ENCODE measurements at regions not wholly inside any gene's neighbourhood (a gene's known extent, or its start where the extent isn't known, plus 50 kb on each side); places are given as distances from the start of the nearest gene placed in this dataset.

GRCh38 chr3:74304424-74304823 is 310.0 kb downstream of the CNTN3 start:
- WGBS (ENCODE audit: low lambda C conversion rate) = 58% methylated on average over 1 of the region's 1 CpG
- POLR2A ChIA-PET = no interaction called here

More at GRCh38 chr3:74304424-74304823, 310.0 kb downstream of the CNTN3 start:
- Histone ChIP-seq H3K9ac (no peak overlapping the region), H3K9me2 (no peaks in the 10 kb centered on the region), H3K27me3 (ENCODE audit: insufficient read depth) (no peaks in the 10 kb centered on the region), H3K4me3 (ENCODE audit: low read depth in 2 of 2, low read length in 1 of 2) (no peak overlapping the region), H3K79me2 (ENCODE audit: insufficient read depth) (no peaks in the 10 kb centered on the region), H3K27ac (ENCODE audit: low read depth in 2 of 2, low read length in 1 of 2) (no peak overlapping the region), H3K36me3 (replicated peaks in 1 of 2; ENCODE audit: control insufficient read depth in 1 of 2, insufficient read depth in 2 of 2, low read length in 1 of 2) (no peaks in the 10 kb centered on the region), H3K4me1 (ENCODE audit: control insufficient read depth in 1 of 2, insufficient read depth in 2 of 2, low read depth in 1 of 2, low read length in 1 of 2) (peaks cover 0 to 12% of the 10 kb centered on the region in 2 experiments; a peak in 2 of 4 replicates), H2AFZ (ENCODE audit: low read depth) (no peak overlapping the region), H3K9me3 (no peaks in the 10 kb centered on the region), H4K20me1 (ENCODE audit: insufficient read depth) (no peaks in the 10 kb centered on the region), H3F3A (replicated peaks; ENCODE audit: insufficient read depth) (no peaks in the 10 kb centered on the region), H3K4me2 (no peak overlapping the region)
- CTCF ChIA-PET = no interaction called here
- DNase-seq = no peak
- TF ChIP-seq USF1 (IDR thresholded peaks at IDR 0.05; ENCODE audit: borderline replicate concordance, low read depth) (no peak), SMC3 (IDR thresholded peaks at IDR 0.05; ENCODE audit: low read depth, low read length) (no peak), GATA2 (CRISPR knock-in tag; IDR thresholded peaks at IDR 0.05) (no peak), NRF1 (IDR thresholded peaks at IDR 0.05; ENCODE audit: low read depth, low read length) (no peak), REST (IDR thresholded peaks at IDR 0.05; ENCODE audit: low read depth, low read length) (no peak), FOXJ3 (CRISPR knock-in tag; IDR thresholded peaks at IDR 0.05) (no peak), USF2 (IDR thresholded peaks at IDR 0.05; ENCODE audit: borderline replicate concordance, low read depth, low read length) (no peak), MXI1 (IDR thresholded peaks at IDR 0.05; ENCODE audit: low read depth, low read length) (no peak), PBX3 (IDR thresholded peaks at IDR 0.05) (no peak), TEAD4 (IDR thresholded peaks at IDR 0.05; ENCODE audit: borderline replicate concordance, insufficient read depth) (no peak), CHD2 (IDR thresholded peaks at IDR 0.05; ENCODE audit: low read length, partially characterized antibody) (no peak), IRF3 (IDR thresholded peaks at IDR 0.05; ENCODE audit: low read depth, low read length) (no peak), FOSL2 (IDR thresholded peaks at IDR 0.05; ENCODE audit: borderline replicate concordance, low read depth) (no peak), MEF2A (IDR thresholded peaks at IDR 0.05; ENCODE audit: borderline replicate concordance, low read depth) (no peak), TAF1 (IDR thresholded peaks at IDR 0.05; ENCODE audit: borderline replicate concordance, low read depth, low read length) (no peak), RAD21 (IDR thresholded peaks at IDR 0.05; ENCODE audit: low read length) (no peak), JUND (IDR thresholded peaks at IDR 0.05) (no peak)
- TF ChIP-seq, protein P1, sequence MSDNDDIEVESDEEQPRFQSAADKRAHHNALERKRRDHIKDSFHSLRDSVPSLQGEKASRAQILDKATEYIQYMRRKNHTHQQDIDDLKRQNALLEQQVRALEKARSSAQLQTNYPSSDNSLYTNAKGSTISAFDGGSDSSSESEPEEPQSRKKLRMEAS (IDR thresholded peaks at IDR 0.05; ENCODE audit: low read depth) = no peak
- TF ChIP-seq, protein P2, sequence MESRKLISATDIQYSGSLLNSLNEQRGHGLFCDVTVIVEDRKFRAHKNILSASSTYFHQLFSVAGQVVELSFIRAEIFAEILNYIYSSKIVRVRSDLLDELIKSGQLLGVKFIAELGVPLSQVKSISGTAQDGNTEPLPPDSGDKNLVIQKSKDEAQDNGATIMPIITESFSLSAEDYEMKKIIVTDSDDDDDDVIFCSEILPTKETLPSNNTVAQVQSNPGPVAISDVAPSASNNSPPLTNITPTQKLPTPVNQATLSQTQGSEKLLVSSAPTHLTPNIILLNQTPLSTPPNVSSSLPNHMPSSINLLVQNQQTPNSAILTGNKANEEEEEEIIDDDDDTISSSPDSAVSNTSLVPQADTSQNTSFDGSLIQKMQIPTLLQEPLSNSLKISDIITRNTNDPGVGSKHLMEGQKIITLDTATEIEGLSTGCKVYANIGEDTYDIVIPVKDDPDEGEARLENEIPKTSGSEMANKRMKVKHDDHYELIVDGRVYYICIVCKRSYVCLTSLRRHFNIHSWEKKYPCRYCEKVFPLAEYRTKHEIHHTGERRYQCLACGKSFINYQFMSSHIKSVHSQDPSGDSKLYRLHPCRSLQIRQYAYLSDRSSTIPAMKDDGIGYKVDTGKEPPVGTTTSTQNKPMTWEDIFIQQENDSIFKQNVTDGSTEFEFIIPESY (IDR thresholded peaks at IDR 0.05; ENCODE audit: borderline replicate concordance, low read depth) = no peak
